ENCODE measurements at regions not wholly inside any gene's neighbourhood (a gene's known extent, or its start where the extent isn't known, plus 50 kb on each side); places are given as distances from the start of the nearest gene placed in this dataset.

- TF ChIP-seq POLR2AphosphoS5 (IDR thresholded peaks at IDR 0.05; ENCODE audit: low read depth, low read length) (no peak), SIN3A (IDR thresholded peaks at IDR 0.05; ENCODE audit: borderline replicate concordance, insufficient read depth, low read length) (no peak), REST (IDR thresholded peaks at IDR 0.05; ENCODE audit: insufficient read depth in 1 of 2, low read depth in 2 of 2, low read length in 2 of 2) (no peak), FOXP2 (optimal IDR thresholded peaks at IDR 0.05; ENCODE audit: borderline replicate concordance, extremely low read depth, extremely low read length, insufficient read depth) (no peak), TAF1 (IDR thresholded peaks at IDR 0.05; ENCODE audit: borderline replicate concordance, insufficient read depth, low read length) (no peak)
Measured at GRCh38 chr11:130620548-130620947, 172.1 kb downstream of the ADAMTS15 start.

Measured in PFSK-1 (cell line).